Endothelial cell of umbilical vein (primary cell): ENCODE measurements at regions not wholly inside any gene's neighbourhood (a gene's known extent, or its start where the extent isn't known, plus 50 kb on each side); places are given as distances from the start of the nearest gene placed in this dataset.

ENCODE experiments used
- BruUV-seq: library from RNA; stranded (reverse); fragments of 400-500 nt; replicated peaks from 2 replicates; lab custom pipeline; 2021; lab: Mats Ljungman, UMichigan
- CTCF ChIA-PET: fragments of 300-600, 350-600 bp; sonication (Branson Sonifier 250); formaldehyde crosslinking; loops from one replicate; lab custom pipeline; 2021; ENCODE audit warnings: antibody characterized with exemption, inconsistent platforms; lab: Charles Lee
- POLR2A ChIA-PET: fragments of 300-600, 350-600 bp; sonication (Branson Sonifier 250); formaldehyde crosslinking; loops from one replicate; lab custom pipeline; 2021; ENCODE audit warnings: antibody characterized with exemption, inconsistent platforms; lab: Charles Lee
- DNase-seq: peaks from one replicate; pipeline ENCODE4 v3.0.0-alpha.2; 2011; ENCODE audit warnings: low read depth, low spot score
- FAIRE-seq: peaks from 2 replicates; lab custom pipeline; 2011; peaks lifted over from hg19 to GRCh38; lab: Jason Lieb, UNC
- H2AFZ ChIP-seq: 2 replicates; pipeline ENCODE4 v1.6.0; 2012; ENCODE audit warnings: low read depth, low read length, control low read depth, inconsistent platforms
- H3K27ac ChIP-seq: 2 replicates; pipeline ENCODE4 v1.5.1; 2011; ENCODE audit warnings: low read depth, mild to moderate bottlenecking, control low read depth, low read length, moderate library complexity; ENCODE audit not compliant: insufficient read depth
- H3K27me3 ChIP-seq, 2 experiments: 2 replicates each; pipeline versions ENCODE4 v1.6.0 to v1.6.1; 2011; ENCODE audit warnings: low read length in 2 of 2, mixed read lengths in 1 of 2; ENCODE audit not compliant: control insufficient read depth in 2 of 2, insufficient read depth in 2 of 2
- H3K36me3 ChIP-seq, 2 experiments: 2 replicates in 1 of 2; 3 replicates in 1 of 2; pipeline ENCODE4 v1.5.1; 2011; ENCODE audit warnings: low read length in 2 of 2, mild to moderate bottlenecking in 1 of 2, moderate library complexity in 1 of 2; ENCODE audit not compliant: control insufficient read depth in 2 of 2, insufficient read depth in 2 of 2; ENCODE audit errors: extremely low read depth in 1 of 2
- H3K4me1 ChIP-seq: 3 replicates; pipeline ENCODE4 v1.5.1; 2011; ENCODE audit warnings: mild to moderate bottlenecking, low read length; ENCODE audit not compliant: control insufficient read depth, insufficient read depth; ENCODE audit errors: extremely low read depth
- H3K4me2 ChIP-seq: 2 replicates; pipeline ENCODE4 v1.6.1; 2011; ENCODE audit warnings: low read length, control low read depth, mixed read lengths; ENCODE audit not compliant: insufficient read depth
- H3K4me3 ChIP-seq, 3 experiments: fragments of 200-600 bp in 1 of 3; sonication (generic), shearing (Covaris generic) in 1 of 3; replicated peaks in 1 of 3; 2 replicates each; pipeline ENCODE4 v1.5.1; 2011 to 2016; ENCODE audit warnings: control low read depth in 3 of 3, low read length in 3 of 3, mild to moderate bottlenecking in 2 of 3, inconsistent platforms in 1 of 3, low read depth in 1 of 3, moderate library complexity in 1 of 3; ENCODE audit not compliant: insufficient read depth in 1 of 3
- H3K79me2 ChIP-seq: 2 replicates; pipeline ENCODE4 v1.6.0; 2012; ENCODE audit warnings: low read length, inconsistent platforms; ENCODE audit not compliant: control insufficient read depth, insufficient read depth
- H3K9ac ChIP-seq: replicated peaks from 2 replicates; pipeline ENCODE3; 2011; ENCODE audit warnings: low read length, control low read depth; ENCODE audit not compliant: insufficient read depth; ENCODE audit errors: extremely low read depth
- H3K9me1 ChIP-seq: replicated peaks from 3 replicates; pipeline ENCODE4 v1.6.0; 2011; ENCODE audit warnings: mild to moderate bottlenecking, low read length; ENCODE audit not compliant: control insufficient read depth, insufficient read depth; ENCODE audit errors: extremely low read depth
- H3K9me3 ChIP-seq: replicated peaks from 2 replicates; pipeline ENCODE4 v1.5.1; 2012; ENCODE audit warnings: low read length, inconsistent platforms; ENCODE audit not compliant: control insufficient read depth, insufficient read depth
- H4K20me1 ChIP-seq: replicated peaks from 2 replicates; pipeline ENCODE3; 2011; ENCODE audit warnings: mild to moderate bottlenecking, low read length; ENCODE audit not compliant: control insufficient read depth, insufficient read depth; ENCODE audit errors: extremely low read depth
- CTCF ChIP-seq, 2 donors: IDR thresholded peaks; 1 replicate in 1 of 2; 2 replicates in 1 of 2; pipeline ENCODE4 v1.5.1; 2011; ENCODE audit warnings: low read length in 2 of 2, mild to moderate bottlenecking in 2 of 2, moderate library complexity in 2 of 2, control low read depth in 1 of 2, inconsistent platforms in 1 of 2, low read depth in 1 of 2; ENCODE audit not compliant: insufficient read depth in 1 of 2; ENCODE audit errors: extremely low read depth in 1 of 2
- EZH2 ChIP-seq: IDR thresholded peaks from 2 replicates; pipeline ENCODE4 v1.6.1; 2012; ENCODE audit warnings: borderline replicate concordance, low read depth, mild to moderate bottlenecking, moderate library complexity, low read length, inconsistent platforms; ENCODE audit not compliant: severe bottlenecking
- FOS ChIP-seq: IDR thresholded peaks from 2 replicates; pipeline ENCODE4 v1.6.1; 2011; ENCODE audit warnings: mild to moderate bottlenecking, low read length, moderate library complexity, borderline replicate concordance; ENCODE audit not compliant: insufficient read depth
- GATA2 ChIP-seq: IDR thresholded peaks from 2 replicates; pipeline ENCODE4 v1.7.0; 2011; ENCODE audit warnings: low read depth, mild to moderate bottlenecking, moderate library complexity, mixed read lengths, low read length; ENCODE audit not compliant: insufficient read length, insufficient read depth
- JUN ChIP-seq: IDR thresholded peaks from 2 replicates; pipeline ENCODE4 v1.6.1; 2011; ENCODE audit warnings: borderline replicate concordance, low read depth; ENCODE audit not compliant: insufficient read length, insufficient read depth
- MAX ChIP-seq: IDR thresholded peaks from 2 replicates; pipeline ENCODE4 v1.6.1; 2011; ENCODE audit not compliant: insufficient read depth, insufficient read length
- MYC ChIP-seq: IDR thresholded peaks from one replicate; pipeline ENCODE4 v1.6.1; 2011; ENCODE audit warnings: mild to moderate bottlenecking, low read depth, low read length
- POLR2A ChIP-seq: IDR thresholded peaks from 2 replicates; pipeline ENCODE4 v1.6.1; 2012; ENCODE audit warnings: low read depth, mild to moderate bottlenecking, control low read depth, low read length
- POLR2AphosphoS5 ChIP-seq: IDR thresholded peaks from 2 replicates; pipeline ENCODE4 v1.6.1; 2012; ENCODE audit warnings: low read depth, mild to moderate bottlenecking, control low read depth, low read length, moderate library complexity; ENCODE audit not compliant: insufficient read depth
- dilution Hi-C: fragments of 300-500 bp; cut with MboI; formaldehyde crosslinking; loops from one replicate; pipeline ENCODE4 v1.15.0; 2019; ENCODE audit warnings: low sequenced_read_pairs; ENCODE audit not compliant: extremely low pct_ligation_motif_present
- intact Hi-C: fragments of 100-400 bp; cut with micrococcal nuclease; formaldehyde crosslinking; loops from one replicate; pipeline ENCODE4 v1.10.0; 2022

DNA sequence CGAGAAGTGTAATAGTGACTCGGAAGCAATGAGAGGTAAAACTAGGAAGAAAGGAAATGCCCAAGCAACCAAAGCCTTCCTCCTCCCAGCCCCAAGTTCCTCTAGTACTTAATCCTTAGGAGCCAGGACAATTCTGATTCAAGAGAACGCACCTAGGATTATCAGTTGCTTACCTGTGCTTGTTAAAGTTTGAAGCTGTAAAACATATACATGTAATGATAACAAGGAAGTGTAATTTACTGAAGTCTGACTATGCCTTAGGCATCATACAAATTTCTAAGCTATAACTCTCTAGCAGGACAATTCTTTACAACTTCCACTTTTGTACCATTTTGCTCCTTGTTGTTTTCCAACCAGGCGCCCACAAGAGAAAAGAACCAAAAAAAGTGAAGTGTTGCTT is 92.8 kb upstream of the OSBPL8 start:
- no peaks in the 10 kb centered on the region for H3K9me1 ChIP-seq
- H3K9me3 ChIP-seq, result no peaks in the 10 kb centered on the region
- DNase-seq (no peak), FAIRE-seq (no peak)
- no peak overlapping the region for H3K9ac ChIP-seq
- H3K27me3 ChIP-seq, result no peaks in the 10 kb centered on the region
- H4K20me1 ChIP-seq, result no peaks in the 10 kb centered on the region
- intact Hi-C loops (no loop called here), dilution Hi-C loops (no loop called here)
- no peaks in the 10 kb centered on the region for H3K36me3 ChIP-seq
- H3K4me2 ChIP-seq, result no peak overlapping the region
- no peak overlapping the region for H3K4me3 ChIP-seq
- H3K79me2 ChIP-seq, result no peaks in the 10 kb centered on the region
- no TSS peak for BruUV-seq
- TF ChIP-seq JUN (no peak), POLR2A (no peak), EZH2 (no peak), MAX (no peak), GATA2 (no peak)
- ChIA-PET POLR2A (no interaction called here), CTCF (interaction anchor here (1.1 kb wide), 1 partner anchor 18 kb away, joined by 3 read pairs; no protein-coding TSS in a partner anchor)
- H3K4me1 ChIP-seq, result peaks cover 6% of the 10 kb centered on the region
- no peak overlapping the region for H2AFZ ChIP-seq
- no peak overlapping the region for H3K27ac ChIP-seq

DNA sequence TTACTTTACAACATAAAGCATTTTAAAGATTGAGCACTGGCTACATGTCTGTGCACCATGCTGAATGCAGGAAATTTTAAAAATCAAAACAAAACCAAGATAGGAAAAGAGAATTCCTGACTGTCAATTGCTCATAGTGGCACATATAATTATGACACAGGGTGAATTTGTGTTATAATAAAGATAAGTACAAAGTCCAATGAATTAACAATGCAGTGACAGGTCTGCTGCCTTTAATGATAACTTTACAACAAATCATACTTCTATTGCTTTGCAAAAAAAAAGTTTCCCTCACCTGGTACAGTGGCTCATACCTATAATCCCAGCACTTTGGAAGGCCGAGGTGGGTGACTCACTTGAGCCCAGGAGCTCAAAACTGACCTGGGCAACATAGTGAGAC is 93.8 kb upstream of the OSBPL8 start:
- Histone ChIP-seq H3K27me3 (no peaks in the 10 kb centered on the region), H3K4me3 (no peak overlapping the region), H3K9me3 (no peaks in the 10 kb centered on the region), H3K36me3 (no peaks in the 10 kb centered on the region), H4K20me1 (no peaks in the 10 kb centered on the region), H3K27ac (no peak overlapping the region), H3K4me1 (peaks cover 6% of the 10 kb centered on the region), H3K9ac (no peak overlapping the region), H3K79me2 (no peaks in the 10 kb centered on the region), H3K4me2 (no peak overlapping the region), H2AFZ (no peak overlapping the region), H3K9me1 (no peaks in the 10 kb centered on the region)
- TF ChIP-seq JUN, result no peak
- no peak for TF ChIP-seq EZH2
- TF ChIP-seq POLR2AphosphoS5, result no peak
- no peak for TF ChIP-seq CTCF (IDR thresholded peaks at IDR 0.05; ENCODE audit: extremely low read depth in 1 of 2, insufficient read depth in 1 of 2, low read depth in 1 of 2, low read length in 2 of 2)
- no peak for TF ChIP-seq GATA2
- no peak for TF ChIP-seq MAX
- no peak for TF ChIP-seq POLR2A
- no peak for TF ChIP-seq MYC
- TF ChIP-seq FOS, result no peak
- FAIRE-seq (no peak), DNase-seq (no peak)
- CTCF ChIA-PET, result interaction anchor here (1.2 kb wide), 1 partner anchor 17 kb away, joined by 4 read pairs; no protein-coding TSS in a partner anchor
- no TSS peak for BruUV-seq
- POLR2A ChIA-PET, result interaction anchor here (0.6 kb wide), 1 partner anchor 60 kb away, joined by 4 read pairs; no protein-coding TSS in a partner anchor
- dilution Hi-C loops (no loop called here), intact Hi-C loops (no loop called here)
